ENCODE measurements at regions not wholly inside any gene's neighbourhood (a gene's known extent, or its start where the extent isn't known, plus 50 kb on each side); places are given as distances from the start of the nearest gene placed in this dataset.
"Not testable (repeated sequence)": the region's sequence is repeated elsewhere in the genome, so short reads cannot be mapped to it uniquely, and the experiment has no call there.

GRCh38 chr4:163703251-163703650, 208.8 kb downstream of the TMA16 start:
- ChIA-PET POLR2A (no interaction called here), CTCF (no interaction called here)
- H3K36me3 Mint-ChIP-seq: no peaks in the 10 kb centered on the region
- no peak for DNase-seq
- H3K27me3 Mint-ChIP-seq: no peaks in the 10 kb centered on the region
- no peaks in the 10 kb centered on the region for H3K9me3 Mint-ChIP-seq
- intact Hi-C loops (cut with micrococcal nuclease): no loop called here
- H3K27ac Mint-ChIP-seq: no peak overlapping the region
- H3K4me3 Mint-ChIP-seq: no peak overlapping the region
- H3K4me1 Mint-ChIP-seq (ENCODE audit: low read depth): no peaks in the 10 kb centered on the region

- Mint-ChIP-seq H3K27ac (no peak overlapping the region), H3K4me3 (no peak overlapping the region), H3K9me3 (no peaks in the 10 kb centered on the region), H3K27me3 (no peaks in the 10 kb centered on the region), H3K36me3 (no peaks in the 10 kb centered on the region), H3K4me1 (ENCODE audit: low read depth) (no peaks in the 10 kb centered on the region)
- DNase-seq: no peak
- ChIA-PET POLR2A (no interaction called here), CTCF (no interaction called here)
- intact Hi-C loops (cut with micrococcal nuclease): no loop called here
Observed at GRCh38 chr4:163707873-163708272, 213.4 kb downstream of the TMA16 start.

- H3K27me3 Mint-ChIP-seq: no peaks in the 10 kb centered on the region
- POLR2A ChIA-PET: no interaction called here
- CTCF ChIA-PET: no interaction called here
Observed at GRCh38 chr4:163709601-163710000, 215.1 kb downstream of the TMA16 start.

GRCh38 chr4:163710158-163710557, 215.7 kb downstream of the TMA16 start:
- CTCF ChIA-PET: no interaction called here
- no peaks in the 10 kb centered on the region for H3K36me3 Mint-ChIP-seq
- POLR2A ChIA-PET: no interaction called here
- H3K27ac Mint-ChIP-seq: no peak overlapping the region
- no peaks in the 10 kb centered on the region for H3K4me1 Mint-ChIP-seq (ENCODE audit: low read depth)
- DNase-seq: no peak
- H3K9me3 Mint-ChIP-seq: no peaks in the 10 kb centered on the region
- no peaks in the 10 kb centered on the region for H3K27me3 Mint-ChIP-seq
- intact Hi-C loops (cut with micrococcal nuclease): no loop called here
- no peak overlapping the region for H3K4me3 Mint-ChIP-seq

More at GRCh38 chr4:163709601-163710000, 215.1 kb downstream of the TMA16 start:
- intact Hi-C loops (cut with micrococcal nuclease): no loop called here
- no peak overlapping the region for H3K27ac Mint-ChIP-seq
- H3K36me3 Mint-ChIP-seq: no peaks in the 10 kb centered on the region
- DNase-seq: no peak
- H3K9me3 Mint-ChIP-seq: no peaks in the 10 kb centered on the region
- H3K4me1 Mint-ChIP-seq (ENCODE audit: low read depth): no peaks in the 10 kb centered on the region
- H3K4me3 Mint-ChIP-seq: no peak overlapping the region

GRCh38 chr4:163724495-163724894, 230.0 kb downstream of the TMA16 start:
- H3K4me1 Mint-ChIP-seq (ENCODE audit: low read depth); H3K27me3 Mint-ChIP-seq; H3K36me3 Mint-ChIP-seq; H3K4me3 Mint-ChIP-seq; CTCF ChIA-PET; intact Hi-C loops (cut with micrococcal nuclease); POLR2A ChIA-PET; H3K9me3 Mint-ChIP-seq; DNase-seq; H3K27ac Mint-ChIP-seq: not testable (repeated sequence)

GRCh38 chr4:163726641-163727040, 232.2 kb downstream of the TMA16 start:
- CTCF ChIA-PET: no interaction called here
- peaks cover 10% of the 10 kb centered on the region for H3K27me3 Mint-ChIP-seq

GRCh38 chr4:163731071-163731470, 236.6 kb downstream of the TMA16 start:
- Mint-ChIP-seq H3K36me3 (peaks cover 1% of the 10 kb centered on the region), H3K9me3 (no peaks in the 10 kb centered on the region), H3K4me1 (ENCODE audit: low read depth) (no peaks in the 10 kb centered on the region), H3K27me3 (peaks cover 10% of the 10 kb centered on the region), H3K4me3 (no peak overlapping the region), H3K27ac (no peak overlapping the region)
- intact Hi-C loops (cut with micrococcal nuclease): no loop called here
- ChIA-PET POLR2A (no interaction called here), CTCF (no interaction called here)
- DNase-seq: no peak

More at GRCh38 chr4:163726641-163727040, 232.2 kb downstream of the TMA16 start:
- POLR2A ChIA-PET: interaction anchor here (0.8 kb wide), 1 partner anchor 24 kb away, joined by 5 read pairs; no protein-coding TSS in a partner anchor
- intact Hi-C loops (cut with micrococcal nuclease): no loop called here
- no peak overlapping the region for H3K27ac Mint-ChIP-seq
- H3K4me3 Mint-ChIP-seq: no peak overlapping the region
- H3K9me3 Mint-ChIP-seq: no peaks in the 10 kb centered on the region
- no peaks in the 10 kb centered on the region for H3K4me1 Mint-ChIP-seq (ENCODE audit: low read depth)
- no peak for DNase-seq
- H3K36me3 Mint-ChIP-seq: peaks cover under 1% of the 10 kb centered on the region

- Mint-ChIP-seq H3K27me3 (peaks cover 10% of the 10 kb centered on the region), H3K36me3 (peaks cover 1% of the 10 kb centered on the region), H3K27ac (no peak overlapping the region), H3K9me3 (no peaks in the 10 kb centered on the region), H3K4me1 (ENCODE audit: low read depth) (no peaks in the 10 kb centered on the region), H3K4me3 (no peak overlapping the region)
- ChIA-PET POLR2A (no interaction called here), CTCF (no interaction called here)
- no peak for DNase-seq
- intact Hi-C loops (cut with micrococcal nuclease): no loop called here
Observed at GRCh38 chr4:163732473-163732872, 238.0 kb downstream of the TMA16 start.

- intact Hi-C loops (cut with micrococcal nuclease): no loop called here
- Mint-ChIP-seq H3K9me3 (no peaks in the 10 kb centered on the region), H3K36me3 (no peaks in the 10 kb centered on the region), H3K27me3 (no peaks in the 10 kb centered on the region), H3K4me3 (no peak overlapping the region), H3K27ac (no peak overlapping the region), H3K4me1 (ENCODE audit: low read depth) (no peaks in the 10 kb centered on the region)
- ChIA-PET POLR2A (no interaction called here), CTCF (no interaction called here)
- no peak for DNase-seq
Observed at GRCh38 chr4:163736876-163737275, 242.4 kb downstream of the TMA16 start.

- H3K9me3 Mint-ChIP-seq, H3K27ac Mint-ChIP-seq: not testable (repeated sequence)
Observed at GRCh38 chr4:163737846-163738245, 243.4 kb downstream of the TMA16 start.

GRCh38 chr4:163738521-163738920, 244.0 kb downstream of the TMA16 start:
- no peaks in the 10 kb centered on the region for H3K4me1 Mint-ChIP-seq (ENCODE audit: low read depth)
- ChIA-PET POLR2A (no interaction called here), CTCF (no interaction called here)

More at GRCh38 chr4:163737846-163738245, 243.4 kb downstream of the TMA16 start:
- intact Hi-C loops (cut with micrococcal nuclease); DNase-seq; CTCF ChIA-PET; POLR2A ChIA-PET; H3K27me3 Mint-ChIP-seq; H3K4me1 Mint-ChIP-seq (ENCODE audit: low read depth); H3K4me3 Mint-ChIP-seq; H3K36me3 Mint-ChIP-seq: not testable (repeated sequence)

GRCh38 chr4:163744861-163745260, 250.4 kb downstream of the TMA16 start:
- H3K36me3 Mint-ChIP-seq: no peaks in the 10 kb centered on the region
- peaks cover 6% of the 10 kb centered on the region for H3K27me3 Mint-ChIP-seq
- intact Hi-C loops (cut with micrococcal nuclease): no loop called here
- POLR2A ChIA-PET: no interaction called here
- no peak for DNase-seq
- no peaks in the 10 kb centered on the region for H3K9me3 Mint-ChIP-seq
- no peaks in the 10 kb centered on the region for H3K4me1 Mint-ChIP-seq (ENCODE audit: low read depth)
- CTCF ChIA-PET: interaction anchor here (1.0 to 1.3 kb wide), 2 partner anchors 9 to 987 kb away, joined by 3 to 4 read pairs; no protein-coding TSS in a partner anchor
- H3K27ac Mint-ChIP-seq: no peak overlapping the region
- H3K4me3 Mint-ChIP-seq: no peak overlapping the region

More at GRCh38 chr4:163738521-163738920, 244.0 kb downstream of the TMA16 start:
- DNase-seq: no peak
- Mint-ChIP-seq H3K4me3 (no peak overlapping the region), H3K9me3 (no peaks in the 10 kb centered on the region), H3K27me3 (peaks cover 2% of the 10 kb centered on the region), H3K27ac (no peak overlapping the region), H3K36me3 (no peaks in the 10 kb centered on the region)
- intact Hi-C loops (cut with micrococcal nuclease): no loop called here

- intact Hi-C loops (cut with micrococcal nuclease): no loop called here
Observed at GRCh38 chr4:163747293-163747692, 252.8 kb downstream of the TMA16 start.

GRCh38 chr4:163747886-163748285, 253.4 kb downstream of the TMA16 start:
- H3K27me3 Mint-ChIP-seq: peaks cover 6% of the 10 kb centered on the region
- POLR2A ChIA-PET: no interaction called here
- no peak for DNase-seq
- intact Hi-C loops (cut with micrococcal nuclease): no loop called here
- H3K4me3 Mint-ChIP-seq: no peak overlapping the region
- no peaks in the 10 kb centered on the region for H3K9me3 Mint-ChIP-seq
- no peaks in the 10 kb centered on the region for H3K4me1 Mint-ChIP-seq (ENCODE audit: low read depth)
- CTCF ChIA-PET: no interaction called here
- no peak overlapping the region for H3K27ac Mint-ChIP-seq
- H3K36me3 Mint-ChIP-seq: no peaks in the 10 kb centered on the region

More at GRCh38 chr4:163747293-163747692, 252.8 kb downstream of the TMA16 start:
- DNase-seq: no peak
- Mint-ChIP-seq H3K4me1 (ENCODE audit: low read depth) (no peaks in the 10 kb centered on the region), H3K36me3 (no peaks in the 10 kb centered on the region), H3K27ac (no peak overlapping the region), H3K4me3 (no peak overlapping the region), H3K27me3 (peaks cover 6% of the 10 kb centered on the region), H3K9me3 (no peaks in the 10 kb centered on the region)
- CTCF ChIA-PET: no interaction called here
- POLR2A ChIA-PET: no interaction called here

Measured in activated CD4-positive, alpha-beta memory T cell treated with anti-CD3 and anti-CD28 coated beads for 36 hours (primary cell).